SU-DHL-6 (cell line): ENCODE measurements at regions not wholly inside any gene's neighbourhood (a gene's known extent, or its start where the extent isn't known, plus 50 kb on each side); places are given as distances from the start of the nearest gene placed in this dataset.

Experiments used
- CTCF ChIP-seq: fragments of 200-600 bp; sonication (generic); IDR thresholded peaks from one replicate; pipeline ENCODE4 v1.5.1; 2017; ENCODE audit warnings: antibody characterized with exemption, mild to moderate bottlenecking, low read length, moderate library complexity; ENCODE audit not compliant: insufficient read depth, poor library complexity, severe bottlenecking
- EZH2phosphoT487 ChIP-seq: fragments of 200-600 bp; sonication (generic), shearing (Covaris generic); conservative IDR thresholded peaks from 2 replicates; pipeline ENCODE4 v1.6.1; 2018; ENCODE audit warnings: mild to moderate bottlenecking, antibody characterized with exemption, low read length, moderate library complexity, mixed read lengths

GRCh38 chr13:110811008-110811720 lies 97.7 kb downstream of the ING1 start:
- TF ChIP-seq CTCF (no peak), EZH2phosphoT487 (no peak)
